GM12891 (cell line): ENCODE measurements at regions not wholly inside any gene's neighbourhood (a gene's known extent, or its start where the extent isn't known, plus 50 kb on each side); places are given as distances from the start of the nearest gene placed in this dataset.

ENCODE experiments used
- DNase-seq: peaks from one replicate; pipeline ENCODE4 v3.0.0; 2011; ENCODE audit warnings: low spot score; ENCODE audit not compliant: insufficient read length
- FAIRE-seq: peaks from 2 replicates; lab custom pipeline; 2011; peaks lifted over from hg19 to GRCh38; lab: Jason Lieb, UNC
- PAX5 ChIP-seq: IDR thresholded peaks from 2 replicates; pipeline ENCODE4 v1.6.1; 2011; ENCODE audit warnings: low read length, moderate library complexity, mild to moderate bottlenecking; ENCODE audit not compliant: insufficient read depth, severe bottlenecking
- POLR2A ChIP-seq: IDR thresholded peaks from 2 replicates; pipeline ENCODE4 v1.6.1; 2011; ENCODE audit warnings: low read depth, low read length, control low read depth
- POLR2AphosphoS5 ChIP-seq: IDR thresholded peaks from 2 replicates; pipeline ENCODE4 v1.6.1; 2011; ENCODE audit warnings: low read depth, low read length, control low read depth
- POU2F2 ChIP-seq: IDR thresholded peaks from 2 replicates; pipeline ENCODE4 v1.6.1; 2011; ENCODE audit warnings: low read depth, mild to moderate bottlenecking, control low read depth, low read length, moderate library complexity
- SPI1 ChIP-seq: IDR thresholded peaks from 2 replicates; pipeline ENCODE4 v1.6.1; 2011; ENCODE audit warnings: low read depth, low read length, control low read depth
- TAF1 ChIP-seq: IDR thresholded peaks from 2 replicates; pipeline ENCODE4 v1.6.1; 2011; ENCODE audit warnings: low read depth, low read length, control low read depth

GRCh38 chr2:175463169-175463568 is 281.7 kb upstream of the ATP5MC3 start:
- DNase-seq = no peak
- FAIRE-seq = no peak
- TF ChIP-seq POU2F2 (no peak), PAX5 (no peak), SPI1 (no peak), POLR2AphosphoS5 (no peak), POLR2A (no peak), TAF1 (no peak)

- DNase-seq = no peak
- no peak for TF ChIP-seq POU2F2
- no peak for TF ChIP-seq TAF1
- no peak for TF ChIP-seq POLR2A
- no peak for TF ChIP-seq POLR2AphosphoS5
- no peak for TF ChIP-seq SPI1
- TF ChIP-seq PAX5 = no peak
- no peak for FAIRE-seq
Observed at GRCh38 chr2:175462246-175462645, 280.7 kb upstream of the ATP5MC3 start.

- TF ChIP-seq SPI1 = no peak
- no peak for TF ChIP-seq TAF1
- no peak for TF ChIP-seq POLR2A
- TF ChIP-seq PAX5 = no peak
- no peak for TF ChIP-seq POU2F2
- no peak for TF ChIP-seq POLR2AphosphoS5
- DNase-seq = no peak
- no peak for FAIRE-seq
Observed at GRCh38 chr2:175461839-175462238, 280.3 kb upstream of the ATP5MC3 start.

GRCh38 chr2:175457895-175458448 is 276.5 kb upstream of the ATP5MC3 start:
- FAIRE-seq = no peak
- no peak for TF ChIP-seq POLR2A
- TF ChIP-seq TAF1 = no peak
- TF ChIP-seq SPI1 = no peak
- TF ChIP-seq POU2F2 = no peak
- no peak for TF ChIP-seq POLR2AphosphoS5
- TF ChIP-seq PAX5 = no peak
- DNase-seq = no peak

GRCh38 chr2:175454953-175455389 is 273.5 kb upstream of the ATP5MC3 start:
- no peak for FAIRE-seq
- DNase-seq = no peak
- no peak for TF ChIP-seq POLR2A
- no peak for TF ChIP-seq POU2F2
- TF ChIP-seq PAX5 = no peak
- TF ChIP-seq SPI1 = no peak
- no peak for TF ChIP-seq TAF1
- no peak for TF ChIP-seq POLR2AphosphoS5

- no peak for TF ChIP-seq TAF1
- TF ChIP-seq POU2F2 = no peak
- no peak for TF ChIP-seq POLR2AphosphoS5
- no peak for TF ChIP-seq SPI1
- TF ChIP-seq POLR2A = no peak
- TF ChIP-seq PAX5 = no peak
- no peak for DNase-seq
- no peak for FAIRE-seq
Observed at GRCh38 chr2:175450029-175450760, 268.7 kb upstream of the ATP5MC3 start.

- TF ChIP-seq POLR2AphosphoS5 (no peak), PAX5 (no peak), POU2F2 (no peak), TAF1 (no peak), SPI1 (no peak), POLR2A (no peak)
- FAIRE-seq (no peak), DNase-seq (no peak)
Observed at GRCh38 chr2:175449616-175450015, 268.1 kb upstream of the ATP5MC3 start.

GRCh38 chr2:175446201-175446600 is 264.7 kb upstream of the ATP5MC3 start:
- DNase-seq = no peak
- TF ChIP-seq POLR2A (no peak), PAX5 (no peak), POLR2AphosphoS5 (no peak), POU2F2 (no peak), SPI1 (no peak)
- FAIRE-seq = no peak

GRCh38 chr2:175445281-175445680 is 263.8 kb upstream of the ATP5MC3 start:
- DNase-seq = no peak
- no peak for FAIRE-seq
- TF ChIP-seq SPI1 = no peak
- TF ChIP-seq TAF1 = no peak
- no peak for TF ChIP-seq POLR2A
- no peak for TF ChIP-seq PAX5
- no peak for TF ChIP-seq POU2F2
- no peak for TF ChIP-seq POLR2AphosphoS5
